Spleen (tissue), 11 donors: ENCODE measurements at regions not wholly inside any gene's neighbourhood (a gene's known extent, or its start where the extent isn't known, plus 50 kb on each side); places are given as distances from the start of the nearest gene placed in this dataset.

ENCODE experiments used
- DNase-seq: peaks from one replicate; pipeline ENCODE4 v3.0.0-alpha.2; 2020
- H3K27ac ChIP-seq, 8 donors: fragments of 200-600 bp; sonication (generic) in 7 of 8; 1 replicate in 4 of 8; 2 replicates in 4 of 8; pipeline versions ENCODE4 v1.5.0 to v1.8.0; 2016 to 2021; ENCODE audit warnings: inconsistent platforms in 4 of 8, mild to moderate bottlenecking in 4 of 8, moderate library complexity in 1 of 8
- H3K27me3 ChIP-seq, 7 donors: fragments of 200-600 bp; sonication (generic) in 6 of 7; replicated peaks in 1 of 7; 1 replicate in 4 of 7; 2 replicates in 3 of 7; pipeline versions ENCODE4 v1.5.0 to v1.8.0; 2016 to 2021; ENCODE audit warnings: inconsistent platforms in 3 of 7, mild to moderate bottlenecking in 1 of 7
- H3K36me3 ChIP-seq, 6 donors: fragments of 200-600 bp; sonication (generic) in 5 of 6; 1 replicate in 4 of 6; 2 replicates in 2 of 6; pipeline versions ENCODE4 v1.5.0 to v1.8.0; 2016 to 2021; ENCODE audit warnings: inconsistent platforms in 2 of 6
- H3K4me1 ChIP-seq, 6 donors: fragments of 200-600 bp; sonication (generic) in 5 of 6; 1 replicate in 3 of 6; 2 replicates in 3 of 6; pipeline versions ENCODE4 v1.5.0 to v1.8.0; 2016 to 2021; ENCODE audit warnings: inconsistent platforms in 3 of 6
- H3K4me3 ChIP-seq, 8 donors: fragments of 200-600 bp; sonication (generic) in 7 of 8; 1 replicate in 4 of 8; 2 replicates in 4 of 8; pipeline versions ENCODE4 v1.5.0 to v1.8.0; 2016 to 2021; ENCODE audit warnings: inconsistent platforms in 4 of 8, mild to moderate bottlenecking in 4 of 8, moderate library complexity in 2 of 8
- H3K9me3 ChIP-seq, 8 donors: fragments of 200-600 bp; sonication (generic) in 7 of 8; 1 replicate in 4 of 8; 2 replicates in 4 of 8; pipeline versions ENCODE4 v1.5.0 to v1.8.0; 2016 to 2021; ENCODE audit warnings: inconsistent platforms in 4 of 8
- POLR2A ChIP-seq, 3 donors: fragments of 450-650 bp; IDR thresholded peaks; one replicate each; pipeline ENCODE4 v1.5.1; 2017; ENCODE audit warnings: antibody characterized with exemption in 3 of 3, mild to moderate bottlenecking in 1 of 3
- POLR2AphosphoS5 ChIP-seq, 3 donors: sonication (generic); formaldehyde crosslinking; IDR thresholded peaks; one replicate each; pipeline ENCODE4 v1.5.1; 2017; ENCODE audit warnings: antibody characterized with exemption in 3 of 3
- WGBS, 5 donors: extraction: QIAGEN DNeasy Blood & Tissue Kit in 3 of 5; methylation state at CpG; one replicate each; pipeline versions ENCODE4 v1.1.5 to v1.1.7; 2013 to 2018; 5-methylcytosine and 5-hydroxymethylcytosine counted together
- intact Hi-C: fragments of 100-400 bp; cut with DNase I; formaldehyde crosslinking; loops from one replicate; pipeline ENCODE4 v1.15.0; 2023; ENCODE audit warnings: low total_unique reads
- TF ChIP-seq, protein P1 (sequence below), 11 experiments: fragments of 200-600 bp in 7 of 11; fragments of 450-650 bp in 4 of 11; sonication (generic) in 4 of 11; IDR thresholded peaks in 8 of 11; conservative IDR thresholded peaks in 3 of 11; 1 replicate in 7 of 11; 2 replicates in 4 of 11; pipeline versions ENCODE4 v1.4.0 to v1.8.0; 2016 to 2021; ENCODE audit warnings: antibody characterized with exemption in 11 of 11, inconsistent platforms in 4 of 11, mild to moderate bottlenecking in 1 of 11
- donor health status: healthy with polysubstance abuse.
- donor health status: DM: no; HTN: no; CAD: no; lungs with moderate emphysema.
- donor health status: DM: no; HTN: no; CAD: no.
- donor health status: Bipolar disorder and iron deficiency.
- donor health status: healthy.
- donor health status: DM: no; HTN: no; CAD: no.
- donor health status: DM: yes; HTN: yes; CAD: no.

DNA sequence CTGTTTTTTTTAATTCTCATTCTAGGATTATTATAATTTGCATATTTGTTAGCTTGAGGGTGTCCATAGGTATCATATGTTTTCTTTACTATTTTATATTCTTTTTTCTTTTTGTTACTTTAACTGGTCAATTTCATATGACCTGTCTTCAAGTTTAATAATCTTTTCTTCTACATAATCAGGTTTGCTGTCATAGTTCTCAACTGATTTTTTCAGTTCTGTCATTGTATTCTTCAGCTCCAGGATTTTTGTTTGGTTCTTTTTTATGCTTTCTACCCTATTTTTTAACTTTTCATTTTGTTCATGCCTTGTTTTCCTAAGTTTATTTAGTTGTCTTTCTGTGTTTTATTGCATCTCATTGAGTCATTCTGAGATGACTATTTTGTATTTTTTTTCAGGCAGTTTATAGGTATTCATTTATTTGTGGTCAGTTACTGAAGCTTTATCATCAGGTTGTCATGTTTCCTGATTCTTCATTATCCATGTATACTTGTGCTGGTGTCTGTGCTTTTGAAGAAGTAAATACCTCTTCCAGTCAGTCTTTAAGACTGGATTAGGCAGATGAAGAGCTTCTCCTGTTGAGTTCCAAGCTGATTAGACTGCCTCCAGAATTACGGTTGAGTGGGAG, 220.3 kb upstream of the VEGFC start:
- no peak overlapping the region for H3K4me3 ChIP-seq
- H3K9me3 ChIP-seq = peaks cover 8 to 34% (median 23%) of the 10 kb centered on the region in 8 donors
- no peak for TF ChIP-seq POLR2A (IDR thresholded peaks at IDR 0.05)
- no peak overlapping the region for H3K27ac ChIP-seq
- no peaks in the 10 kb centered on the region for H3K36me3 ChIP-seq
- intact Hi-C loops = no loop called here
- H3K4me1 ChIP-seq = no peaks in the 10 kb centered on the region
- DNase-seq = no peak
- no peaks in the 10 kb centered on the region for H3K27me3 ChIP-seq
- 75 to 100% (median 95%) methylated on average over 1 of the region's 1 CpG for WGBS, 5 donors

DNA sequence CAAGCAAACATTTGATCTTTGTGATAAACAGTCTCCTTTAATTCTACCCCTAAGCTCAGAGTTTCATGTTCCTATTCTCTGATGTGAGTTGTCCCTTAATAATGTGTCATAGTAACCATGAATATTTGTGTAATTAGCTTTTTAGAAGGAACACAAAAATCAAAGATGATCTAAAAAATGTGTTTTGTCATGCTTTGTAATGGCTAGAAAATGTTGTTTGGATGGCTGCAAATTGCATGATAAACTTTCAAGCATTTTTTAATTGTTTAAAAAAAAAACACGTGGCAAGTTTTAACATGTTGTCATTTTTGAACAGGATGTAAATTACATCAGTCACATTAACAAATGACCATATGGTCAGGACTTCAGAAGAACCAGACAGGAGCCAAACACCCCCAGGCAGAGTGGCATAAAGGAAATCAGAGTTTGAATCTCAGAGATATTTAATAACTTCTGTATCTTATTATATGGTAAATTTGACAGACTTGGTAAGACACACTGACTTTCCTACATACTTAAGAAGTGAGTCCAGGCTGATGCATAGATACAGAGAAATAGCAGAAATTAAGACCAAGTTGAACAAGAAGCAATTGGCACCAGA, 223.9 kb upstream of the VEGFC start:
- Histone ChIP-seq H3K27me3 (no peaks in the 10 kb centered on the region), H3K36me3 (no peaks in the 10 kb centered on the region), H3K9me3 (peaks cover 8 to 47% (median 23%) of the 10 kb centered on the region in 8 donors), H3K4me3 (no peak overlapping the region), H3K4me1 (no peaks in the 10 kb centered on the region), H3K27ac (no peak overlapping the region)
- TF ChIP-seq, protein P1, sequence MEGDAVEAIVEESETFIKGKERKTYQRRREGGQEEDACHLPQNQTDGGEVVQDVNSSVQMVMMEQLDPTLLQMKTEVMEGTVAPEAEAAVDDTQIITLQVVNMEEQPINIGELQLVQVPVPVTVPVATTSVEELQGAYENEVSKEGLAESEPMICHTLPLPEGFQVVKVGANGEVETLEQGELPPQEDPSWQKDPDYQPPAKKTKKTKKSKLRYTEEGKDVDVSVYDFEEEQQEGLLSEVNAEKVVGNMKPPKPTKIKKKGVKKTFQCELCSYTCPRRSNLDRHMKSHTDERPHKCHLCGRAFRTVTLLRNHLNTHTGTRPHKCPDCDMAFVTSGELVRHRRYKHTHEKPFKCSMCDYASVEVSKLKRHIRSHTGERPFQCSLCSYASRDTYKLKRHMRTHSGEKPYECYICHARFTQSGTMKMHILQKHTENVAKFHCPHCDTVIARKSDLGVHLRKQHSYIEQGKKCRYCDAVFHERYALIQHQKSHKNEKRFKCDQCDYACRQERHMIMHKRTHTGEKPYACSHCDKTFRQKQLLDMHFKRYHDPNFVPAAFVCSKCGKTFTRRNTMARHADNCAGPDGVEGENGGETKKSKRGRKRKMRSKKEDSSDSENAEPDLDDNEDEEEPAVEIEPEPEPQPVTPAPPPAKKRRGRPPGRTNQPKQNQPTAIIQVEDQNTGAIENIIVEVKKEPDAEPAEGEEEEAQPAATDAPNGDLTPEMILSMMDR (IDR thresholded peaks at IDR 0.05 in 8 of 11, conservative IDR thresholded peaks at IDR 0.05 in 3 of 11) = no peak
- TF ChIP-seq POLR2A (IDR thresholded peaks at IDR 0.05) = no peak
- DNase-seq = no peak
- intact Hi-C loops = no loop called here
- 18 to 40% (median 26%) methylated on average over 1 of the region's 1 CpG for WGBS, 5 donors

DNA sequence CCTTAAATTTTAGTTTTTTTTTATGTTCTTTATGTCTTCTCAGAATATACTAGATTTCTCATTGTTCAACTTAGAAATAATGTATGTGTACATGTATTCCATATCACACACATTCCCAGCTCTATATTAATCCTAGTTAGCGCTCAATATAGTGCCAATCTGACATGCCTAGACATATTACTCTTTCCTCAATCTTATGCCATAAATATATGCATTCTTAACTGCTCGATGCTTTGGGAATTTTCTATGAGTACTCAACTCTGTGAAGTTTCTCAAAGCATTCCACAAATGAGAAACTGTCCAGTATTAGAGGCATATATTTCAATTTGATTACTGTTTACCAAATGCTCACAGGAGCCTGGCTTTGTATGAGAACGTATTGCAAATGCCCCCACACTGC, 231.2 kb upstream of the VEGFC start:
- no peak for DNase-seq
- Histone ChIP-seq H3K27ac (no peak overlapping the region), H3K4me3 (no peak overlapping the region), H3K27me3 (no peaks in the 10 kb centered on the region), H3K4me1 (no peaks in the 10 kb centered on the region), H3K9me3 (peaks cover 0 to 21% (median 0%) of the 10 kb centered on the region in 8 donors), H3K36me3 (no peaks in the 10 kb centered on the region)
- WGBS, 5 donors = 70 to 87% (median 82%) methylated on average over 3 of the region's 3 CpGs
- TF ChIP-seq POLR2A (IDR thresholded peaks at IDR 0.05) = no peak
- TF ChIP-seq, protein P1 (IDR thresholded peaks at IDR 0.05 in 8 of 11, conservative IDR thresholded peaks at IDR 0.05 in 3 of 11) = no peak
- TF ChIP-seq POLR2AphosphoS5 (IDR thresholded peaks at IDR 0.05) = no peak
- intact Hi-C loops = no loop called here

DNA sequence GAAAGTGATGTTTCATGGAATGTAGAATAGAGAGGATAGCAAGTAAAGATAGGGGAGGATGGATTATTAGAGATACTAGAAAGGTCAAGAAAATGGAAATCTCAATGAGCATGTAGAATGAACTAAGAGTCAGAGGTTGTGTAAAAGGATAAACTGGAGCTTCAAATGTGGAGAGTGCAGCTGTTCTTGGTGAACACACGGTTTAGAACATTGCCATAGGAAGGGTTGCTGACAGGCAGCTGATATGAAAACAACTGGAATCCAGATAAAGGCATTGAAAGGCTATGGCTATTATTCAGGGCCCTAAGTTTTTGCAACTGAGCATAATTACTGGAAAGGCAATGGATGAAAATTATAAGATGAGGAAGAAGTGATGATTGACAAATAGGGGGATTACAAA, 239.6 kb upstream of the VEGFC start:
- Histone ChIP-seq H3K36me3 (no peaks in the 10 kb centered on the region), H3K4me1 (no peaks in the 10 kb centered on the region), H3K9me3 (no peaks in the 10 kb centered on the region), H3K4me3 (no peak overlapping the region), H3K27me3 (no peaks in the 10 kb centered on the region), H3K27ac (no peak overlapping the region)
- intact Hi-C loops = no loop called here
- 54 to 62% (median 59%) methylated on average over 1 of the region's 1 CpG for WGBS, 5 donors
- DNase-seq = no peak
- TF ChIP-seq POLR2AphosphoS5 (IDR thresholded peaks at IDR 0.05) (no peak), POLR2A (IDR thresholded peaks at IDR 0.05) (no peak)
- TF ChIP-seq, protein P1 (IDR thresholded peaks at IDR 0.05 in 8 of 11, conservative IDR thresholded peaks at IDR 0.05 in 3 of 11) = no peak
